CD4-positive, alpha-beta T cell treated with Interleukin-1 beta for 1 hour (primary cell): ENCODE measurements at regions not wholly inside any gene's neighbourhood (a gene's known extent, or its start where the extent isn't known, plus 50 kb on each side); places are given as distances from the start of the nearest gene placed in this dataset.
A peak's percentile ranks its signal among the peaks of the same experiment; 100 is the strongest.
"Not testable (repeated sequence)": the region's sequence is repeated elsewhere in the genome, so short reads cannot be mapped to it uniquely, and the experiment has no call there.

Source experiments
- DNase-seq, 2 donors: peaks; one replicate each; pipeline ENCODE4 v3.0.0-alpha.2; 2020 to 2022

DNA sequence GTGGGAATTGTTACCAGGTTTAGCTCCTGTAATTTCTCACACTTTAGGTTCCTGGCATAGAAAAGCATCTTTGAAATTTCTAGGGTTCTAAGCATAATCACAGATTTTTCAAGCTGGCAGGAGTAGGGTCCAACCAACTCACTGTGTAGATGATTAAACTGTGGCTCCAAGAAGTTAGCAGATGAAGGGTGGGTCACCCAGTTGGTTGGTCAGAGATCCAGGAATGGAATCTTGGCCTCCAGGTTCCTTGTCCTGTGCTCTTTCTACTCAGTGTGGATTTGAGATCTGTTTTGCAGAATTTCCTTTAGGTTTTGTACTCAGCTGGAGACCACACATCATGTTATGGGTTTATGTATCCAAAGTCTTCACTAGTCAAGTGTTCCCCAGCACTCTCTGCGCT is 90.3 kb upstream of the MAML3 start:
- no peak for DNase-seq

DNA sequence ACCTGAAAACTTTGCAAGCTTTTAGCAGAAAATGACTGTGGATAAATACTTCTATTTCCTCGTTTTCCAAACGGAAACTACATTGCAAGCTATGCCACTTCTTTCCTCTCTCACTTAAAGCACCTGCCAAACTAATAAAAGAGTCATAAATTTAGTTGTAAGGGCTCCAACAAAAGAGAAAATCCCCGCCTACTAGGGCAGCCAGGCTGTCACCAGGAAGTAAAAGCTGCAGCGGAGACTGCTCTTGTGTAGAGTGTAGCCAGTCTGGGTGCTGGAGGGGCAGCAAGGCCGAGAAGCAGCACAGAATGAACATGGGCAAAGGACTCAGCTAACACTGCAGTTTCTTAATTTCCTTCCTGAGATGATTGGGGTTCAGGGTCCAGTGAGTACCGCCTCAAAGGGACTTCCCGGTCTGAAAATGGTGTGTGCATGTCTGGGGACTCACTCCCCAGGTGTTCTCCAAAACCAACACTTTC is 89.3 kb upstream of the MAML3 start:
- DNase-seq, result peak; percentile 2 to 34

DNA sequence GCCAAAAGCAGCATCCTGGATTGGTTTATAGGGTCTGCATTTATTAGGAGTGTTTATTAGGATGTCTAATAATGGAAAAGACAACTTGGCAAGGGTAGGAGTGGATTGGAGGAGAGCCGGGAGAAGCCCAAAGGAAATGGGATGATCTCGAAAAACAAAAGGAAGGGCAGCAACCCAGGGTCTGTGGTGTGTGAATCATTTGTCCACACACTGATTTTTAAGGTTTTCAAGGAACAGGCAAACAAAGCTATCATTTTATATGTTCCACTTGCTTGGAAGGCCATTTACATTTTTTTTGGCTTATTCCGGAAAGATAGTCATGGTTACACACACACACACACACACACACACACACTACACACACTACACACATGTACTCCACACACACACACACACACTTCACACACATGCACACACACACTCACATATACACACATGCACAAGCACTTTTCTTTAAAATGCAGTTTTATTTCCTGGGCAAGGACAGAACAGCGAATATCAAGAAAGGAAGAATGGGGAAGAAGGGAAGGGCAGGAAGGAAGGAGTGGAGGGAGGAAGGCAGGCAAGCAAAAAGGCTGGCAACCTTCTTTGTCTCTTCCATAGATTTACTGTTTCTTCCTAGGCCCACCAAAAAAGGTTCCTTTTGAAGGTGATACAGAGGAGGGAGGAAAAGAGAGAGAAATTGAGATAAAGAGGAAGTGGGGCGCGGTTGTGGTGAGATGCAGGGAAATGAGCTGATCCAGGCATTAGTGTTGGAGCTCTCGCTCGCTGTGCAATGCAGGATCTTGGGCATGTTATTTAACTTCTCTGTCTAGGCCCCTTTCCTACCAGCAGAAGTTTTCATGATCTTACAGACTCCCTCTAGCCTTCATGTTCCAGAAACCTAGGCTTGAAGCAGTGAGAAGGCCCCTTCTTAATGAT is 88.6 kb upstream of the MAML3 start:
- DNase-seq, result no peak

GRCh38 chr4:140240237-140240636 is 86.3 kb upstream of the MAML3 start:
- DNase-seq, result no peak

- DNase-seq, result no peak
These were observed 85.3 kb upstream of the MAML3 start for GRCh38 chr4:140239311-140239710.

DNA sequence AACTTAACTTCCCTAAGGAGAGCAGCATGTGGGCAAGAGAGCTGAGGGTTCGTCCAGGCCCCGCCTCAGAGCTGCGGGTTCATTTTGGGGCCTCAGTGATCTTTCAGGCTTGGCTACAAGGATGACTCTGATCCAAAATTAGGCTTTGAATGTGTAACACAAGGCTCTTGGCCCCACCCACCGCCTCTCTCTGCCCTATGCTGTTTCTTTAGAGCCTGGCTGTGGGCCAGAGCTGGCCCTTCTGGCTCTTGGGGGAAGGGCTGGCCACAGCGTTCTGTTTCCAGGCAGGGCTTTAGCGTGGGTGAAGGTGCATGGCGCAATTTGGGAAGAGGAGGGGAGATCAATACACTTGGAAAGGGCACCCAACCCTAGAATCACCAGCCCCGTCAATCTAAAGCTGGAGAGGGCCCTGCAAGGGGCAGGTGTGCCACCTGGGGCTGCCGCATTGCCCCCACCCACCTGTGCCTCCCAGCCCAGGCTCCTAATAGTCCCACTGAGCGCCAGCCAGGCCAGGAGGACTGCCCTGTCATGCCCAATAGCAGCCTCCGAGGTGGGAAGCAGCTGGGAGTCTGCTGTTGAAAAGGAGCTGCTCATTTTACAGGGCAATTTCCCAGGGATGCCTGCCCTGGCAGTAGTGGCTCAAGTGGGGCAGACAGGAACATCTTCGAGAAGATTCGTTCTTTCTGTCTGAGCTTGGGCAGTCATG is 84.5 kb upstream of the MAML3 start:
- peak in 1 of 2 donors; percentile 22 for DNase-seq

- DNase-seq, result peak in 1 of 2 donors; percentile 30
These were observed 83.8 kb upstream of the MAML3 start for GRCh38 chr4:140237616-140238350.

GRCh38 chr4:140236654-140237169 is 82.7 kb upstream of the MAML3 start:
- DNase-seq, result no peak

DNA sequence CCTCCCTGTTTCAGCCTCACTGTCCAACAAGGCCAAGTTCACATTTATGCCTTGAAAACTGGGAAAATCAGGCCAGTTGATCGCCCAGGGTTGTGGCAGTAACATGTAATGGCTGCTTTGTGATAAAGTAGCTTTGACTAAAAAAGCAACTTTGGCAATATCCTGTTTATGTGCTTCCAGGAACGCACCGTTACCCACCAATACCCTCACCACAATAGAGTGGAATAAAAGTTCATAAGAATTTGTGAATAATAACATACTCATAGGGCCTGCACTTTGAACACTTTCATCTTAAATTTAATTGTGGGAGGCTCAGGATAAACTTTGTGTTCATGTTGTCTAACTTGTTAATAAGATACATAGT is 80.7 kb upstream of the MAML3 start:
- DNase-seq, result no peak

DNA sequence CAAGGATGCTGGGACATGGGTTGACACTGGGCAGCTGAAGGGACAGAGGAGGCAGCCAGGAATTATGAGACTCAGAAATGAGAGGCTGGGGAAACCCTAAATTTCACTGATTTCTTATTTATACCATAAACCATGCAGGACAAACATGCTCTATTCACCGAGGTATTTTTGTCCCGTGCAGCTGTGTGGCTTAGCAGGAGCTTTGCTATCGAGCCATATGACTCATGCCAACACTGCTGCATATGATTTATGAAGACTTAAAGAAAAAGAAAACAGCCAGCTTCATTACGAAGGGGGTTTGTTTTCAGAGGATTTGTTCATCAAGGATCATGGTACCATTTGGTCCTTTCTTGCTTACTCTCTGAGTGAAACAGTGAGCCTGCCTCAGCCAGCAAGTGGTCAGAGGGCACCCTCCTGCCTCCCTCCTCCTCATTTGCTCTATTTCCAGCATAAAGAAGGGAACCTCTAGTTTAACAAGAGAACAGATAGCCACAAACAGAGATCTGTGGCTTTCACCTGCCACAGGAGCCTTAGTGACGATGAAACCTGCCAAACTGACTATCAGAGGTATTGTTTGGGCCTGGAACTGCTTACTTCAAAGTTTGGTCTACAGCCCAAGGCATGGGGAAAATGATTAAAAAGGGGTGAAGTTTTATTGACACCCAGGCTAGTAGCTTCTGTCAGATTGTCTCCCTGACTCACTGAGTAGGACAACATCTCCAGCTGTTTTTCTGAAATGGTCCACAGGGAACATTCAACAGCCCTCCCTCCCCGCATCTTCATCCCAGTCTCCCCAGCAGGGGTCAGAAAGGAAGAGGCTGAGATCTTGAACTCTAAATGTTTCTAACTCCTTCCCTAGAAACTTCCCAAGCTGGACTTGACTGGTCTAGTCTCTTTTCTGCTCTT is 80.1 kb upstream of the MAML3 start:
- no peak for DNase-seq

DNA sequence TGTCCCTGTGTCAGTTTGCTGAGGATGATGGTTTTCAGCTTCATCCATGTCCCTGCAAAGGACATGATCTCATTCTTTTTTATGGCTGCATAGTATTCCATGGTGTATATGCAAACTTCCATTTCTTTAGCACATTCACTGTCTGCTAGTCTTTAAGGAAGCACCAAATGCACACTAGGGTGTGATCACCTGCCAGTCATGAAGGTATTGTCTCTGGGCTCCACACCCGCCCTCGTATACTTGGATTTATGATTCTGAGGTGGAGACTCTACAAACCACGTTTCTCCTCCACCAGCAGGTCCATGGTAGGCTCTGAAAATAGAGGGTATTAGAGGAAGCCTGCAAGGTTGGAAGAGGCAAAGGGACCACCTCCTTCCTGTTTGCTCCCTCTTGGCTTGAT is 75.9 kb upstream of the MAML3 start:
- no peak for DNase-seq

DNA sequence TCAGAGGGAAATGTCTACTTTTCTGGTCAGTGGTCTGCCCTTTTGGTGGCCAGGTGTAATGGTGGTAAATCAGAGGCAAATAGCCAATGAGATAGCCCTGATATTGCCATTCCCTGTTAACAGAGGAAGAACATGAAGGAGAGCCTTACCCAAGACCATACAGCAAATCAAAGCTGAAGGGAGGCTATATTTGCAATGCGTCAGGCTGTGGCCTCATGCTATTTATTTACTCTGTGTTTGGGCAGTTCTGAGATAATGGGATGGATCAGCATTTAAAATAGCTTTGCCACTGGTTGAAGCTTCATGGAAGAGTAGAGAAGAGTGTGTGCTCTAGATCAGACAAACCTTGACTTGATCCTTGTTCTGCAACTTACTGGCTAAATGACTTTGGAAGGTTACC is 73.3 kb upstream of the MAML3 start:
- DNase-seq, result no peak

- no peak for DNase-seq
These were observed 69.2 kb upstream of the MAML3 start for GRCh38 chr4:140223056-140223810.

DNA sequence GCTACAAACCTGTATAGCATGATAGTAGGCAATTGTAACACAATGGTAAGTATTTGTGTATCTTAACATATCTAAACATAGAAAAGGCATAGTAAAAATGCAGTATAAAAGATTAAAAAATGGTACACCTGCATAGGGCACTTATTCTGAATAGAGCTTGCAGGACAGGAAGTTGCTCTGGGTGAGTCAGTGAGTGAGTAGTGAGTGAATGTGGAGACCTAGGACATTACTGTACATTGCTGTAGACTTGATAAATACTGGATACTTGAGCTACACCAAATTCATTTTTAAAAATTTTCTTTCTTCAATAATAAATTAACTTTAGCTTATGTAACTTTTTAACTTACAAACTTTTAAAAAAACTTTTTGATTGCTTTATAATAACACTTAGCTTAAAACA is 68.2 kb upstream of the MAML3 start:
- no peak for DNase-seq

DNA sequence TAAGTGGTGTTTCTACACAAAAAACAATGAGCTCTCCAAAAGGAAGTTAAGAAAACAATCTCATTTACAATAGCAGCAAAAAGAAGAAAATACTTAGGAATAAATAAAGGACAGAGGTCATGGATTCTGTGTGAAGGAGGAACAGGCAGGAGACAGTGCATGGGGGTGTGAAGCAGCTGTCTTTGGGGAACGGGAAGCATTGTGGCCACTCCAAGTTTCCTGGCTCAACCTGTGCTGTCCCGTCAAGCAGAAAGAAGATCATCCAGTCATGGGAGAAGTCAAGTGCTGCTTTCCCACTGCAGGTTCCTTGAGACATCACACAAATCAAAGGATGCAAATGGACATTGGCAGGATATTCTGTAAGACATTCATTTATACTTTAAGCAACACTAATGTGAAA is 66.1 kb upstream of the MAML3 start:
- no peak for DNase-seq

GRCh38 chr4:140219567-140219966 is 65.6 kb upstream of the MAML3 start:
- DNase-seq, result no peak

DNA sequence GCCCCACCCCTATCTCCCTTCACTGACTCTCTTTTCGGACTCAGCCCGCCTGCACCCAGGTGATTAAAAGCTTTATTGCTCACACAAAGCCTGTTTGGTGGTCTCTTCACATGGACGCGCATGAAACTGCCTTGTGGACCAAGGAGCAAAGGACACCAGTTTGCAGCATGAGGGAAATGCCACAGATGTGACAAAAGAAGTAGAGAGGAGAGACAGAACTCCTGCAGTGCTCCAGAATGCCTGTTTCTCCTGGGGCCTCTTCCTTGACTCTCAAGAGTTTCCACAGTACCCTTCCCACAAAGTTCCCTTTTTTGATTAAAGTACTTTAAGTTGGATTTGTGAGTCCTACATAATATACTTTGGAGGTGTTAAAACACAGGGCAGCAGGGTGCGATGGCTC is 65.1 kb upstream of the MAML3 start:
- DNase-seq, result not testable (repeated sequence)

DNA sequence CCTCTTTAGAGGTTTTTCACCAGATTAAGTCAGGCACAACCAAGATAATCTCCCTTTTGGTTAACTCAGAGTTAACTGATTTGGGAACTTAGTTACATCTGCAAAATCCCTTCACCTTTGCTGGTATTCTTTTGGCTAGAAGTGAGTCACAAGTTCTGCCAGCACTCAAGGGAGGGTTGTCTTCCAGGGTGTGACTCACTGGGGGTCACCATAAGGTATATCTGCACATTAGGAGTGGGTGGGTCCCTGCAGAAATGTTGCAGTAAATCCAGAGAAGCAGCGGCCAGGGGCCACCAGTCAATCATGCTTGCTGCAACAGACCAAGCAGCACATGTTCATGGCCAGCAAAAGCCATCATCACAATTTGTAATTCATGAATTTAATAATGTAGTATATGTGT is 59.8 kb upstream of the MAML3 start:
- DNase-seq, result no peak

- no peak for DNase-seq
These were observed 59.1 kb upstream of the MAML3 start for GRCh38 chr4:140213116-140213515.

DNA sequence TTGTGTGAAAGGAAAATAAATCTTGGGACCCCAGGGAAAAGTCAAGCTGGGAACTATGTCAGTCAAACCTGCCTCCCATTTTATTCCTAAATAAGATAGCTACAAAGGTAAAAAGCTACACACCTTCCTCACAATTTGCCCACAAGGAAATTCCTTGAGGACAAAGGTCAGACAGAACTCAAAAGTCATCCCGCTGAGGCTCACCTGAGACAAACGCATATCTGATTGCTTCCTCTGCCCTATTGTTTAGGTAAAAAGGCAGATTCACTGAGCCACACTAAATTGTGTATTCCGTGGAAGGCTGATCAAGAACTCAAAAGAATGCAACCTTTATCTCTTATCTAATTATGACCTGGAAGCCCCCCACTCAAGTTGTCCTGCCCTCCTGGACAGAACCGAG is 58.7 kb upstream of the MAML3 start:
- no peak for DNase-seq

DNA sequence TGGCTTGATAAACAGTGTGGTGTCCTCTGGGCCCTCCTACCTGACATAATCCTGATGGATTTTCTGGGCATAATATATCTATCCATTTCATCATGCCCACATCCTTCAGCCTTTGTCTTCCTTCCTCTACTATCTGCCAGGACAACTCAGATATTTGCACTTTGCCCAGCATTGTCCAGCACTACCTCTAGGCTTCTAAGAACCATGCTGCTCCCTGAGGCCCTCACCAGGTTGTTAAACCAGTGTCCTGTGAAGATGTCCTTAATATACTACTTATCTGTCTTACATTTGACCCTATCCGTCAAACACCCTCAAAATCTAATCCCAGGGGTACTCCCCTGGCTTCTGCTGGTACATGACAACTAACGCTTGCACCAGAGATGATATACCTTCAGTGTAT is 58.2 kb upstream of the MAML3 start:
- DNase-seq, result no peak
